Activated CD8-positive, alpha-beta T cell treated with anti-CD3 and anti-CD28 coated beads for 36 hours (primary cell): ENCODE measurements at regions not wholly inside any gene's neighbourhood (a gene's known extent, or its start where the extent isn't known, plus 50 kb on each side); places are given as distances from the start of the nearest gene placed in this dataset.

Experiments used
- ATAC-seq: fragments of 200-7000 bp; cut with Tn5 transposase; one replicate; pipeline ENCODE4 v1.10.0; 2021; ENCODE audit warnings: mild to moderate bottlenecking, moderate library complexity
- CTCF ChIA-PET: fragments of 350-600 bp; sonication (Branson Sonifier 250); formaldehyde crosslinking; loops from one replicate; lab custom pipeline; 2021; ENCODE audit warnings: antibody characterized with exemption; lab: Charles Lee
- POLR2A ChIA-PET: fragments of 350-600 bp; sonication (Branson Sonifier 250); formaldehyde crosslinking; loops from one replicate; lab custom pipeline; 2021; ENCODE audit warnings: antibody characterized with exemption; lab: Charles Lee
- DNase-seq: peaks from one replicate; pipeline ENCODE4 v3.0.0-alpha.2; 2020
- H3K27ac Mint-ChIP-seq: one replicate; pipeline ENCODE4 v1.8.0; 2021; ENCODE audit warnings: mild to moderate bottlenecking, mixed read lengths
- H3K27me3 Mint-ChIP-seq: one replicate; pipeline ENCODE4 v1.8.0; 2021; ENCODE audit warnings: mixed read lengths
- H3K36me3 Mint-ChIP-seq: one replicate; pipeline ENCODE4 v1.8.0; 2021; ENCODE audit warnings: low read depth, mixed read lengths
- H3K4me1 Mint-ChIP-seq: one replicate; pipeline ENCODE4 v1.8.0; 2021; ENCODE audit warnings: low read depth, mixed read lengths
- H3K4me3 Mint-ChIP-seq: one replicate; pipeline ENCODE4 v1.8.0; 2021; ENCODE audit warnings: mild to moderate bottlenecking, moderate library complexity, mixed read lengths
- H3K9me3 Mint-ChIP-seq: one replicate; pipeline ENCODE4 v1.8.0; 2021; ENCODE audit warnings: mixed read lengths
- intact Hi-C: fragments of 100-400 bp; cut with micrococcal nuclease; formaldehyde crosslinking; loops from one replicate; pipeline ENCODE4 v1.10.0; 2022
- TF ChIP-seq, protein P1 (sequence below): fragments of 200-600 bp; IDR thresholded peaks from one replicate; pipeline ENCODE4 v1.8.0; 2022; ENCODE audit warnings: antibody characterized with exemption, mild to moderate bottlenecking

DNA sequence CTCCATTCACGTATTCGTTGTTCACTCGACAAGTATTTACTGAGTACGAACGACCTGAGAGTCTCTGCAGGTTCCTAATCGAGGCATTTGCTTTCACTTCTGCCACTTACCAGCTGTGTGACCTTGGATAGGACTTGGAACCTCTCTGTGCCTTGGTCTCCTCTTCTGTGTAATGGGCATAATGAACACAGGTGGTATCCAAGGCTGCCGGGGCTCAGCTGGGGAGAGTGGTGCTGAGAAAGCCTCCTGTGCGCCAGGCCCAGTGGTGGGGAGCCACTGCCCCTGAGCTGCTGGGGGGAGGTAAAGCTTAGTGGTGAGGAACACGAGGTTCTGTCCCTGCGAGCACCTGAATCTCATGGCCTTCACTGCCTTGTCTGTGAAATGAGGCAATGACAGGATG, 150.7 kb downstream of the IRF8 start:
- peaks cover 10% of the 10 kb centered on the region for H3K4me1 Mint-ChIP-seq
- no peaks in the 10 kb centered on the region for H3K36me3 Mint-ChIP-seq
- no peak overlapping the region for H3K4me3 Mint-ChIP-seq
- CTCF ChIA-PET, result interaction anchor here (0.6 to 1.5 kb wide), 6 partner anchors 9 to 230 kb away, joined by 3 to 7 read pairs (median 4); no protein-coding TSS in a partner anchor
- DNase-seq (no peak), ATAC-seq (no peak)
- no peak overlapping the region for H3K27ac Mint-ChIP-seq
- intact Hi-C loops, result no loop called here
- H3K27me3 Mint-ChIP-seq, result peaks cover 30% of the 10 kb centered on the region
- TF ChIP-seq, protein P1, sequence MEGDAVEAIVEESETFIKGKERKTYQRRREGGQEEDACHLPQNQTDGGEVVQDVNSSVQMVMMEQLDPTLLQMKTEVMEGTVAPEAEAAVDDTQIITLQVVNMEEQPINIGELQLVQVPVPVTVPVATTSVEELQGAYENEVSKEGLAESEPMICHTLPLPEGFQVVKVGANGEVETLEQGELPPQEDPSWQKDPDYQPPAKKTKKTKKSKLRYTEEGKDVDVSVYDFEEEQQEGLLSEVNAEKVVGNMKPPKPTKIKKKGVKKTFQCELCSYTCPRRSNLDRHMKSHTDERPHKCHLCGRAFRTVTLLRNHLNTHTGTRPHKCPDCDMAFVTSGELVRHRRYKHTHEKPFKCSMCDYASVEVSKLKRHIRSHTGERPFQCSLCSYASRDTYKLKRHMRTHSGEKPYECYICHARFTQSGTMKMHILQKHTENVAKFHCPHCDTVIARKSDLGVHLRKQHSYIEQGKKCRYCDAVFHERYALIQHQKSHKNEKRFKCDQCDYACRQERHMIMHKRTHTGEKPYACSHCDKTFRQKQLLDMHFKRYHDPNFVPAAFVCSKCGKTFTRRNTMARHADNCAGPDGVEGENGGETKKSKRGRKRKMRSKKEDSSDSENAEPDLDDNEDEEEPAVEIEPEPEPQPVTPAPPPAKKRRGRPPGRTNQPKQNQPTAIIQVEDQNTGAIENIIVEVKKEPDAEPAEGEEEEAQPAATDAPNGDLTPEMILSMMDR, result no peak
- POLR2A ChIA-PET, result no interaction called here
- H3K9me3 Mint-ChIP-seq, result no peaks in the 10 kb centered on the region

DNA sequence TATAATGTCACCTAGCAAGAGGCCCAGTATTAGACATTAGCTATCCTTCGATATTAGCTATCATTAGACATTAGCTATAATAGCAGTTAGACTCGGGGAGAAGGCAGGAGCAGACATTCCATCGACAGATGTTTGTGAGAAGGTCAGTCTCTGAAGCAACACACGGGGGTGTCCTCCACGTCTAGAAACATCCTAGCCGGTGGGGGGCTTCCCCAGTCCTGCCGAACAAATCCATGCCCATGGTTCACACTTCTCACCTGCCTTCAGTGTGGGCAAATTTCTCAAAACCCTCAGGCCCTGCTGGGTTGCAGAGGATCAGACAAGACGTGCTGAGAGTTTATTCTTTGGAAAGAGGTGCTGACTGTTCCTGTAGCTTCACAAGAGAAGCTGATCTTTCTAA, 151.1 kb downstream of the IRF8 start:
- POLR2A ChIA-PET, result no interaction called here
- ATAC-seq, result no peak
- no peak for DNase-seq
- CTCF ChIA-PET, result interaction anchor here (0.6 to 1.5 kb wide), 4 partner anchors 9 to 231 kb away, joined by 3 to 5 read pairs (median 4); no protein-coding TSS in a partner anchor
- intact Hi-C loops, result no loop called here
- no peak overlapping the region for H3K4me3 Mint-ChIP-seq
- no peaks in the 10 kb centered on the region for H3K36me3 Mint-ChIP-seq
- H3K27me3 Mint-ChIP-seq, result peaks cover 30% of the 10 kb centered on the region
- TF ChIP-seq, protein P1, result no peak
- no peaks in the 10 kb centered on the region for H3K9me3 Mint-ChIP-seq
- H3K27ac Mint-ChIP-seq, result no peak overlapping the region
- peaks cover 5% of the 10 kb centered on the region for H3K4me1 Mint-ChIP-seq

DNA sequence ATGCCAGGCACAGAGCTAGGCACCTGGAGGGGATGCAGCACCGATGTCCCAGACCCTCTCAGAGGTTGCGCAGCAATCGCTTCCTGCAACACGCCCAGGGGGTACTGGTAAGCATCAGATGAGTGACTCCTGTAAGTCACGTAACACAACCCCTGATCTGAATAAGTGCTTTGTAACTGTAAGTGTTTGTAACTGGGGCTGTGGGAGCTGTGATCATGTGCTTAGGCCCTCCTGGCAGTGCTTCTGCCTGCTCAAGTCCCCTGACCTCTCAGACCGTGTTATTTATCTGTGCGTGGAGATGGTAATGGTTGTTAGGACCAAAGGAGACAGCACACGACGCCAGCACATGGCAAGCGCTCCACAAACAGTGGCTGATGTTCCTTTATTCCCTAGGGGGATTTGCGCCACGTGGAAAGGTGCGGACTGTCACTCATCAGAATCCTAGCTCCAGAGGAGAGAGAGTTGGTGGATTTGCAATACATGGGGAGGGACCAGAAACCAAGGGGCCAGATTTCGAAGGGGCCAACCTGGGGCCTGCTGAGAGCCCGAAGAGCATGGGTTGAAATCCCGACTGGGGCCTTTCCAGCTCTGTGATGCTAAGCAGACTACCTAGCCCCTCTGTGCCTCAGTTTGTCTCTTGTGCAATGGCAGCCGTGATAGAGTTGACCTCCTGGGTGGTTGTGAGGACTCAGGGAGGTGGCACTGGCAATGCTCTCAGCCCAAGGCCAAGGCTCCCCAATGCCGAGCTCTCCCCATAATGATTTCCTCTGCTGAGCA, 151.8 kb downstream of the IRF8 start:
- intact Hi-C loops, result no loop called here
- no peaks in the 10 kb centered on the region for H3K9me3 Mint-ChIP-seq
- no peak for DNase-seq
- POLR2A ChIA-PET, result no interaction called here
- no peak overlapping the region for H3K4me3 Mint-ChIP-seq
- no peak overlapping the region for H3K27ac Mint-ChIP-seq
- H3K36me3 Mint-ChIP-seq, result no peaks in the 10 kb centered on the region
- H3K27me3 Mint-ChIP-seq, result peaks cover 30% of the 10 kb centered on the region
- CTCF ChIA-PET, result interaction anchor here (1.1 to 1.5 kb wide), 2 partner anchors 25 to 231 kb away, joined by 3 to 5 read pairs; no protein-coding TSS in a partner anchor
- TF ChIP-seq, protein P1, result no peak
- ATAC-seq, result no peak
- H3K4me1 Mint-ChIP-seq, result no peaks in the 10 kb centered on the region

DNA sequence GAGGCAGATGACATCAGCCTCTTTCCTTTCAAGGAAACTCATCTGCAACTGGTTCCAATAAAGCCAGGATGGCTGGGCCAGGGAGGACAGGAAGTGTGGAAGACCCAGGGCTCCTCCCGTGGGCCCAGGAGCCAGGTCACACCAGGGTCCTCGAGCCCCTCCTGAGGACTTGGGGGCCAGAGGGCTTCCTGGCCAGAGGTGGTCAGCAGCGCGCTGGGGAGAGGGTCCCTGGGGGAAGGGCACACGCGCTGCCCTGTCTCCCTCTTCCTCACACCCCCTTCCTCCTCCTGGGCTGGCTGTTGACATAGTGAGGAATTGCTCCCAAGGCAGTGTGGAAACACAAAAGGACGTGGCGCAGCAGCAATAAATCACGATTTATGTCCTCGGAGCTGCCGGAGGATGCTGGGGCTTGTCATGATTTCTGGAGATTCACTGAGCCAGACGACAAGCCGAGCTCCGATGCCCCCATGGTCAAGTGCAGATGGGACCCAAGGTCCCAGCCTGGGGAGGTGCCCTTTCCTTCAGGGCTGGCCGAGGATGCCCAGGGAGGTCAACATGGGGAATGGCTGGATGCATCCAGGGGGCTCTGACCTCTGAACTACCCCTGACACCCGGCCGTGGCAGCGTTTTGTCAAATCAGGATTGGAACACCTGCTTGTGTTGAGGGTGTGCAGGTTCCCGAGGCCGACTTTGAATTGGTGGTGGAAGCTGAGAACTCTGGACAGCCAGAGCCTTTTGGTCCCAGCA, 152.6 kb downstream of the IRF8 start:
- no peak for ATAC-seq
- no peaks in the 10 kb centered on the region for H3K4me1 Mint-ChIP-seq

More for the DNA sequence above, 152.6 kb downstream of the IRF8 start:
- ChIA-PET POLR2A (no interaction called here), CTCF (interaction anchor here (1.1 kb wide), 1 partner anchor 25 kb away, joined by 3 read pairs; no protein-coding TSS in a partner anchor)
- H3K36me3 Mint-ChIP-seq, result no peaks in the 10 kb centered on the region
- no peak overlapping the region for H3K27ac Mint-ChIP-seq
- H3K27me3 Mint-ChIP-seq, result peaks cover 27% of the 10 kb centered on the region
- no peak for DNase-seq
- TF ChIP-seq, protein P1, result no peak
- H3K9me3 Mint-ChIP-seq, result no peaks in the 10 kb centered on the region
- no peak overlapping the region for H3K4me3 Mint-ChIP-seq
- intact Hi-C loops, result no loop called here
